ENCODE measurements at regions not wholly inside any gene's neighbourhood (a gene's known extent, or its start where the extent isn't known, plus 50 kb on each side); places are given as distances from the start of the nearest gene placed in this dataset.
"Not testable (repeated sequence)": the region's sequence is repeated elsewhere in the genome, so short reads cannot be mapped to it uniquely, and the experiment has no call there.

- DNase-seq: no peak
Observed at GRCh38 chr11:37849706-37850105, 1251.7 kb upstream of the RAG2 start.

GRCh38 chr11:37843603-37844002, 1245.6 kb upstream of the RAG2 start:
- no peak for DNase-seq

GRCh38 chr11:37841016-37841415, 1243.0 kb upstream of the RAG2 start:
- no peak for DNase-seq

- DNase-seq: not testable (repeated sequence)
Observed at GRCh38 chr11:37840345-37840744, 1242.3 kb upstream of the RAG2 start.

GRCh38 chr11:37830529-37830928, 1232.5 kb upstream of the RAG2 start:
- no peak for DNase-seq

- DNase-seq: no peak
Observed at GRCh38 chr11:37817727-37818270, 1219.8 kb upstream of the RAG2 start.

- no peak for DNase-seq
Observed at GRCh38 chr11:37812281-37812880, 1214.3 kb upstream of the RAG2 start.

- DNase-seq: no peak
Observed at GRCh38 chr11:37811349-37811748, 1213.3 kb upstream of the RAG2 start.

- no peak for DNase-seq
Observed at GRCh38 chr11:37804666-37805065, 1206.6 kb upstream of the RAG2 start.

GRCh38 chr11:37788141-37788877, 1190.3 kb upstream of the RAG2 start:
- DNase-seq: no peak

GRCh38 chr11:37786214-37786755, 1188.2 kb upstream of the RAG2 start:
- no peak for DNase-seq

- DNase-seq: no peak
Observed at GRCh38 chr11:37774441-37774840, 1176.4 kb upstream of the RAG2 start.

GRCh38 chr11:37770145-37770544, 1172.1 kb upstream of the RAG2 start:
- DNase-seq: no peak

GRCh38 chr11:37762079-37762478, 1164.0 kb upstream of the RAG2 start:
- no peak for DNase-seq

- no peak for DNase-seq
Observed at GRCh38 chr11:37755521-37755920, 1157.5 kb upstream of the RAG2 start.

- no peak for DNase-seq
Observed at GRCh38 chr11:37748641-37749040, 1150.6 kb upstream of the RAG2 start.

- DNase-seq: no peak
Observed at GRCh38 chr11:37747121-37747520, 1149.1 kb upstream of the RAG2 start.

GRCh38 chr11:37727371-37727770, 1129.3 kb upstream of the RAG2 start:
- DNase-seq: no peak

- DNase-seq: no peak
Observed at GRCh38 chr11:37724315-37724714, 1126.3 kb upstream of the RAG2 start.

- DNase-seq: no peak
Observed at GRCh38 chr11:37721485-37721884, 1123.4 kb upstream of the RAG2 start.

GRCh38 chr11:37718431-37718999, 1120.5 kb upstream of the RAG2 start:
- no peak for DNase-seq

- no peak for DNase-seq
Observed at GRCh38 chr11:37712251-37712650, 1114.2 kb upstream of the RAG2 start.

- DNase-seq: no peak
Observed at GRCh38 chr11:37710031-37710430, 1112.0 kb upstream of the RAG2 start.

- DNase-seq: no peak
Observed at GRCh38 chr11:37704791-37705190, 1106.8 kb upstream of the RAG2 start.
